Osteoblast (primary cell): ENCODE measurements at regions not wholly inside any gene's neighbourhood (a gene's known extent, or its start where the extent isn't known, plus 50 kb on each side); places are given as distances from the start of the nearest gene placed in this dataset.

Source experiments
- DNase-seq: peaks from one replicate; pipeline ENCODE4 v3.0.0; 2011; ENCODE audit warnings: low spot score, mixed read lengths; ENCODE audit not compliant: insufficient read length; ENCODE audit errors: missing footprints
- H2AFZ ChIP-seq: 2 replicates; pipeline ENCODE4 v1.6.0; 2011; ENCODE audit warnings: mild to moderate bottlenecking, low read length
- H3K27ac ChIP-seq: 2 replicates; pipeline ENCODE4 v1.5.1; 2011; ENCODE audit warnings: mild to moderate bottlenecking, low read depth, low read length, moderate library complexity
- H3K27me3 ChIP-seq: 2 replicates; pipeline ENCODE4 v1.6.0; 2012; ENCODE audit warnings: mild to moderate bottlenecking, control low read depth, inconsistent platforms, low read length, moderate library complexity; ENCODE audit not compliant: insufficient read depth
- H3K36me3 ChIP-seq: 2 replicates; pipeline ENCODE4 v1.5.1; 2011; ENCODE audit warnings: mild to moderate bottlenecking, low read length, control low read depth, moderate library complexity; ENCODE audit not compliant: insufficient read depth
- H3K4me1 ChIP-seq: 2 replicates; pipeline ENCODE4 v1.5.1; 2011; ENCODE audit warnings: mild to moderate bottlenecking, low read length, control low read depth, moderate library complexity; ENCODE audit not compliant: insufficient read depth
- H3K4me2 ChIP-seq: 2 replicates; pipeline ENCODE4 v1.6.0; 2011; ENCODE audit warnings: mild to moderate bottlenecking, low read length; ENCODE audit not compliant: insufficient read depth
- H3K4me3 ChIP-seq: fragments of 200-600 bp; sonication (generic); 3 replicates; pipeline ENCODE4 v1.5.1; 2012; ENCODE audit warnings: mild to moderate bottlenecking, low read length, inconsistent platforms; ENCODE audit not compliant: insufficient read depth
- H3K79me2 ChIP-seq: 2 replicates; pipeline ENCODE4 v1.6.0; 2012; ENCODE audit warnings: mild to moderate bottlenecking, low read length, control low read depth, inconsistent platforms; ENCODE audit not compliant: insufficient read depth
- H3K9me3 ChIP-seq: 2 replicates; pipeline ENCODE4 v1.5.1; 2011; ENCODE audit warnings: low read depth, low read length, control low read depth
- H4K20me1 ChIP-seq: 2 replicates; pipeline ENCODE4 v1.6.0; 2012; ENCODE audit warnings: mild to moderate bottlenecking, low read length, control low read depth; ENCODE audit not compliant: insufficient read depth
- CTCF ChIP-seq: IDR thresholded peaks from 2 replicates; pipeline ENCODE4 v1.5.1; 2011; ENCODE audit warnings: mild to moderate bottlenecking, low read depth, low read length, moderate library complexity; ENCODE audit errors: extremely low read depth

DNA sequence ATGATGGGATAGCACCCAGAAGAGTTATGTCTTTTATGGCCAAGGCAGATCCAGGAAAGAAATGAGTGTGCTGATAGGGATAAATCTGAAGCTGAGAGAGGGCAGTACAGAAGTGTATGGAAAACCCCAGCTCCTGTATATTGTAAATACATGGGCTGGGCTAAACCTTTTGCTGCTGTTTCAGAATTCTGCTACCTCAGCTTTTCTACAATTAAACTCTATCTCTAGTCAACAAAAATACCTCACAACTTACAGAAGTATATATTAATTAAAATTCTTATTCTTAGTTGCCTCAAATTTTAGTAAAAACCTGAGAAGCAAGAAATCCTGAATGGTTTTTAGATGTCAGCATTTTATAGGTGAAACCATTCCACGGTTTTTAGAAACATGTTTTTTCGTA lies 889.5 kb upstream of the NXPH2 start:
- H4K20me1 ChIP-seq = no peaks in the 10 kb centered on the region
- H2AFZ ChIP-seq = no peak overlapping the region
- no peaks in the 10 kb centered on the region for H3K27me3 ChIP-seq
- no peaks in the 10 kb centered on the region for H3K79me2 ChIP-seq
- no peak for DNase-seq
- no peak for TF ChIP-seq CTCF
- no peak overlapping the region for H3K27ac ChIP-seq
- no peaks in the 10 kb centered on the region for H3K36me3 ChIP-seq
- H3K4me2 ChIP-seq = no peak overlapping the region
- no peak overlapping the region for H3K4me3 ChIP-seq
- peaks cover 2% of the 10 kb centered on the region for H3K9me3 ChIP-seq
- H3K4me1 ChIP-seq = no peaks in the 10 kb centered on the region

GRCh38 chr2:139652385-139652784 lies 872.2 kb upstream of the NXPH2 start:
- H3K4me2 ChIP-seq = no peak overlapping the region
- no peaks in the 10 kb centered on the region for H3K4me1 ChIP-seq
- H3K27me3 ChIP-seq = no peaks in the 10 kb centered on the region
- no peaks in the 10 kb centered on the region for H3K79me2 ChIP-seq
- no peaks in the 10 kb centered on the region for H4K20me1 ChIP-seq
- no peak for TF ChIP-seq CTCF
- H2AFZ ChIP-seq = no peak overlapping the region
- no peaks in the 10 kb centered on the region for H3K9me3 ChIP-seq
- H3K36me3 ChIP-seq = no peaks in the 10 kb centered on the region
- H3K27ac ChIP-seq = no peak overlapping the region
- DNase-seq = no peak
- H3K4me3 ChIP-seq = no peak overlapping the region

DNA sequence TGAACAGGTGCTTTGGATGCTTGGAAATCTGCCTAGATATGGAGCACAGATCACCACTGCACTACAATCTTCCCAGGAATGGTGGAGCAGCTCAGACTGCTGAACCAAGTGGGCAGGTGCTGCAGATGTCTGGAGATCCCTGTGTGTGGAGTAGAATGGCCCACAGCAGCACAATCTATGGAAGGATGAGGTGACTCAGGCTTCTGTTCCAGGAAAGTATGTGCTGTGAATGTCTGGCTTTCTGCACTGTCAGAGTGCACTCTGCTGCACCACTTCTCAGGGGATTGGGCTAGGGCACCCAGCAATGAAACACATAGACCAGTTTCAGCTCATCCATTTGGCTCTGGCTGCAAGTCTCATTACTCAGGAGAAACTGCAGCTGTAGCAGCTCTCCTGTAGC lies 865.4 kb upstream of the NXPH2 start:
- Histone ChIP-seq H3K4me2 (no peak overlapping the region), H3K4me3 (no peak overlapping the region), H3K9me3 (no peaks in the 10 kb centered on the region), H3K4me1 (no peaks in the 10 kb centered on the region), H3K27ac (no peak overlapping the region), H3K79me2 (no peaks in the 10 kb centered on the region), H3K36me3 (no peaks in the 10 kb centered on the region), H3K27me3 (no peaks in the 10 kb centered on the region), H4K20me1 (no peaks in the 10 kb centered on the region), H2AFZ (no peak overlapping the region)
- DNase-seq = no peak
- TF ChIP-seq CTCF = no peak

DNA sequence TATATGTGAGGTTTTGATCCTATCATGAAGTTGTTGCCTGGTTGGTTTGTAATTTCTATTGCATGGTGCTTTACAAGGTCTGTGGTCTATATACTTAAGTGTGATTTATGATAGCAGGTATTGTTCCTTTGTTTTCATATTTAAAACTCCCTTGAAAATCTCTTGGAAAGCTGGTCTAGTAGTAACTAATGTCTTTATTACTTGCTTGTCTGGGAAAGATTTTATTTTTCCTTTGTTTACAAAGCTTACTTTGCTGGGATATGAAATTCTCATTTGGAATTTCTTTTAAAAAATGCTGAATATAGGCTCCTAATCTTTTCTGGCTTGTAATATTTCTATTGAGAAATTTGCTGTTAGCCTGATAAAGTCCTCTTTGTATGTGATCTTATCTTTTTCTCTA lies 862.9 kb upstream of the NXPH2 start:
- H3K36me3 ChIP-seq = no peaks in the 10 kb centered on the region
- no peaks in the 10 kb centered on the region for H3K9me3 ChIP-seq
- no peak overlapping the region for H3K4me3 ChIP-seq
- H3K27ac ChIP-seq = no peak overlapping the region
- H2AFZ ChIP-seq = no peak overlapping the region
- TF ChIP-seq CTCF = no peak
- no peak for DNase-seq
- no peaks in the 10 kb centered on the region for H3K27me3 ChIP-seq
- H3K79me2 ChIP-seq = no peaks in the 10 kb centered on the region
- H4K20me1 ChIP-seq = no peaks in the 10 kb centered on the region
- no peak overlapping the region for H3K4me2 ChIP-seq
- H3K4me1 ChIP-seq = no peaks in the 10 kb centered on the region
